GM12878 (cell line): ENCODE measurements at regions not wholly inside any gene's neighbourhood (a gene's known extent, or its start where the extent isn't known, plus 50 kb on each side); places are given as distances from the start of the nearest gene placed in this dataset.

ENCODE experiments used
- ATAC-seq: fragments of 200-7000 bp; cut with Tn5 transposase; 3 replicates; pipeline ENCODE4 v1.9.1; 2020; ENCODE audit warnings: mild to moderate bottlenecking, moderate library complexity
- BruUV-seq: library from RNA; stranded (reverse); fragments of 400-500 nt; replicated peaks from 2 replicates; lab custom pipeline; 2021; lab: Mats Ljungman, UMichigan
- CTCF ChIA-PET: fragments of 300-600 bp; sonication (Branson Sonifier 250); formaldehyde crosslinking; extraction: SDS; loops from one replicate; lab custom pipeline; 2021; ENCODE audit warnings: inconsistent platforms; lab: Yijun Ruan, JAX
- POLR2A ChIA-PET: fragments of 350-600 bp; formaldehyde crosslinking; extraction: SDS; loops from one replicate; lab custom pipeline; 2021; ENCODE audit warnings: inconsistent platforms; lab: Charles Lee
- RAD21 ChIA-PET: fragments of 300-600 bp; sonication (Branson Sonifier 250); formaldehyde crosslinking; loops from one replicate; lab custom pipeline; 2023; ENCODE audit warnings: antibody characterized with exemption; ENCODE audit not compliant: unreplicated experiment; lab: Charles Lee
- SMC1A ChIA-PET: fragments of 300-600 bp; sonication (Branson Sonifier 250); formaldehyde crosslinking; loops from one replicate; lab custom pipeline; 2023; ENCODE audit not compliant: unreplicated experiment, uncharacterized antibody; lab: Charles Lee
- DNase-seq: peaks from one replicate; pipeline ENCODE4 v3.0.0-alpha.2; 2011; ENCODE audit warnings: low read depth, low spot score
- FAIRE-seq: peaks from 3 replicates; lab custom pipeline; 2011; peaks lifted over from hg19 to GRCh38; lab: Jason Lieb, UNC
- H2AFZ ChIP-seq: 2 replicates; pipeline ENCODE4 v1.6.0; 2011; ENCODE audit warnings: low read depth, low read length, control low read depth; ENCODE audit not compliant: control insufficient read depth
- H3K27ac ChIP-seq: 2 replicates; pipeline ENCODE4 v1.5.1; 2011; ENCODE audit warnings: control low read depth; ENCODE audit not compliant: control insufficient read depth, insufficient read depth
- H3K27me3 ChIP-seq, 2 experiments: replicated peaks in 1 of 2; 2 replicates each; pipeline versions ENCODE4 v1.6.0 to v1.6.1; 2011; ENCODE audit warnings: low read length in 1 of 2; ENCODE audit not compliant: control insufficient read depth in 2 of 2, insufficient read depth in 2 of 2
- H3K36me3 ChIP-seq, 2 experiments: 2 replicates each; pipeline ENCODE4 v1.5.1; 2011; ENCODE audit warnings: low read length in 1 of 2; ENCODE audit not compliant: control insufficient read depth in 2 of 2, insufficient read depth in 2 of 2
- H3K4me1 ChIP-seq: 2 replicates; pipeline ENCODE4 v1.6.1; 2011; ENCODE audit warnings: mild to moderate bottlenecking, low read length, moderate library complexity, mixed read lengths; ENCODE audit not compliant: control insufficient read depth, insufficient read depth
- H3K4me2 ChIP-seq: 2 replicates; pipeline ENCODE4 v1.6.0; 2011; ENCODE audit warnings: control low read depth; ENCODE audit not compliant: control insufficient read depth, insufficient read depth
- H3K4me3 ChIP-seq: fragments of 200-600 bp; sonication (generic); 2 replicates; pipeline ENCODE4 v1.5.1; 2016
- H3K79me2 ChIP-seq: 2 replicates; pipeline ENCODE4 v1.6.0; 2011; ENCODE audit warnings: low read length; ENCODE audit not compliant: control insufficient read depth, insufficient read depth
- H3K9ac ChIP-seq: 2 replicates; pipeline ENCODE4 v1.8.0; 2011; ENCODE audit warnings: low read length, control low read depth, mixed read lengths; ENCODE audit not compliant: control insufficient read depth, insufficient read depth
- H3K9me3 ChIP-seq: replicated peaks from 3 replicates; pipeline ENCODE4 v1.5.1; 2011; ENCODE audit warnings: mild to moderate bottlenecking, low read length; ENCODE audit not compliant: control insufficient read depth, insufficient read depth
- H4K20me1 ChIP-seq: 2 replicates; pipeline ENCODE4 v1.6.0; 2011; ENCODE audit not compliant: control insufficient read depth, insufficient read depth
- HCFC1 ChIP-seq: fragments of 150-350 bp; IDR thresholded peaks from 2 replicates; pipeline ENCODE4 v1.6.1; 2014; ENCODE audit warnings: low read length
- JUND ChIP-seq: IDR thresholded peaks from 2 replicates; pipeline ENCODE4 v1.6.1; 2012; ENCODE audit warnings: low read depth, mild to moderate bottlenecking, low read length, improper control_type of control experiment, moderate library complexity
- MYC ChIP-seq: IDR thresholded peaks from 2 replicates; pipeline ENCODE4 v1.6.1; 2011; ENCODE audit warnings: mild to moderate bottlenecking, low read length, moderate library complexity, inconsistent platforms; ENCODE audit not compliant: insufficient read depth, insufficient replicate concordance, insufficient read length, severe bottlenecking
- NFYA ChIP-seq: IDR thresholded peaks from 2 replicates; pipeline ENCODE4 v1.6.1; 2011; ENCODE audit warnings: low read depth, mild to moderate bottlenecking, low read length, improper control_type of control experiment, borderline replicate concordance
- POLR2AphosphoS2 ChIP-seq: IDR thresholded peaks from 2 replicates; pipeline ENCODE4 v1.6.1; 2011; ENCODE audit warnings: low read depth, mild to moderate bottlenecking, low read length, improper control_type of control experiment, moderate library complexity
- RBBP5 ChIP-seq: fragments of 200-600 bp; sonication (generic); conservative IDR thresholded peaks from 2 replicates; pipeline ENCODE4 v1.6.1; 2016
- RCOR1 ChIP-seq: conservative IDR thresholded peaks from 2 replicates; pipeline ENCODE4 v1.6.1; 2012; ENCODE audit warnings: low read depth, low read length, improper control_type of control experiment
- SIN3A ChIP-seq: IDR thresholded peaks from 2 replicates; pipeline ENCODE4 v1.6.1; 2012; ENCODE audit warnings: low read depth, low read length, improper control_type of control experiment
- SREBF2 ChIP-seq: IDR thresholded peaks from 2 replicates; pipeline ENCODE4 v1.6.1; 2012; ENCODE audit warnings: mild to moderate bottlenecking, low read length
- TAF1 ChIP-seq: IDR thresholded peaks from 2 replicates; pipeline ENCODE4 v1.6.1; 2011; ENCODE audit warnings: mild to moderate bottlenecking, low read depth, low read length, borderline replicate concordance
- TCF7 ChIP-seq: IDR thresholded peaks from 2 replicates; pipeline ENCODE4 v1.6.1; 2014; ENCODE audit warnings: antibody characterized with exemption, borderline replicate concordance
- ZBTB11 ChIP-seq: fragments of 450-650 bp; formaldehyde crosslinking; IDR thresholded peaks from 2 replicates; pipeline ENCODE4 v1.5.0; 2022; ENCODE audit warnings: mild to moderate bottlenecking, missing genetic modification characterization
- ZBTB4 ChIP-seq: fragments of 450-650 bp; formaldehyde crosslinking; IDR thresholded peaks from 2 replicates; pipeline ENCODE4 v1.4.0; 2022; ENCODE audit warnings: mild to moderate bottlenecking, moderate library complexity
- ZNF217 ChIP-seq: fragments of 450-650 bp; IDR thresholded peaks from 2 replicates; pipeline ENCODE4 v1.6.1; 2017; ENCODE audit warnings: antibody characterized with exemption, mild to moderate bottlenecking
- WGBS: methylation state at CpG from one replicate; pipeline ENCODE4 v1.1.6; 2016; ENCODE audit warnings: low lambda C conversion rate; ENCODE audit not compliant: insufficient replicate concordance, insufficient coverage; ENCODE audit errors: missing lambda C conversion rate; 5-methylcytosine and 5-hydroxymethylcytosine counted together
- in situ Hi-C: fragments of 300-500 bp; cut with MboI; formaldehyde crosslinking; loops from 9 replicates; pipeline ENCODE4 v1.14.3; 2018; ENCODE audit warnings: mixed read lengths
- intact Hi-C: fragments of 100-400 bp; cut with micrococcal nuclease; formaldehyde crosslinking; loops from one replicate; pipeline ENCODE4 v1.14.2; 2022; ENCODE audit not compliant: unreplicated experiment

GRCh38 chr1:232553050-232553754 is 76.7 kb downstream of the SIPA1L2 start (continued):
- no peak for TF ChIP-seq ZBTB4 (CRISPR knock-in tag)
- TF ChIP-seq, all 136 proteins: peak for 0

- POLR2A ChIA-PET: no interaction called here
- SMC1A ChIA-PET: no interaction called here
- WGBS: 55% methylated on average over 7 of the region's 7 CpGs
- intact Hi-C loops (no loop called here), in situ Hi-C loops (no loop called here)
- Histone ChIP-seq H3K9ac (no peak overlapping the region), H3K79me2 (no peaks in the 10 kb centered on the region), H2AFZ (no peak overlapping the region), H3K4me1 (no peaks in the 10 kb centered on the region), H4K20me1 (no peaks in the 10 kb centered on the region), H3K27me3 (peaks cover 2 to 3% of the 10 kb centered on the region in 2 experiments; a peak in 2 of 4 replicates), H3K4me3 (no peak overlapping the region), H3K36me3 (no peaks in the 10 kb centered on the region), H3K4me2 (no peak overlapping the region), H3K27ac (no peak overlapping the region), H3K9me3 (no peaks in the 10 kb centered on the region)
- FAIRE-seq (no peak), DNase-seq (no peak), ATAC-seq (no peak)
- CTCF ChIA-PET: no interaction called here
- TF ChIP-seq MYC: no peak
- TF ChIP-seq POLR2AphosphoS2: no peak
- no peak for TF ChIP-seq SIN3A
- TF ChIP-seq JUND: no peak
- TF ChIP-seq TAF1: no peak
- TF ChIP-seq HCFC1: no peak
- no peak for TF ChIP-seq RBBP5
- no peak for TF ChIP-seq RCOR1
- no peak for TF ChIP-seq TCF7
- TF ChIP-seq NFYA: no peak
- TF ChIP-seq ZBTB11 (CRISPR knock-in tag): no peak
- TF ChIP-seq ZNF217: no peak
- TF ChIP-seq SREBF2: no peak
- RAD21 ChIA-PET: no interaction called here
- no TSS peak for BruUV-seq
Observed at GRCh38 chr1:232551386-232551785, 78.5 kb downstream of the SIPA1L2 start.
